Calu3 (cell line): ENCODE measurements at regions not wholly inside any gene's neighbourhood (a gene's known extent, or its start where the extent isn't known, plus 50 kb on each side); places are given as distances from the start of the nearest gene placed in this dataset.

ENCODE experiments used
- BruUV-seq: library from RNA; stranded (reverse); fragments of 400-500 nt; replicated peaks from 2 replicates; lab custom pipeline; 2021; lab: Mats Ljungman, UMichigan
- CTCF ChIA-PET: fragments of 300-600 bp; sonication (Branson Sonifier 250); formaldehyde crosslinking; loops from one replicate; lab custom pipeline; 2022; ENCODE audit warnings: antibody characterized with exemption; lab: Charles Lee
- DNase-seq: peaks from one replicate; pipeline ENCODE4 v3.0.0; 2022
- H3K27ac Mint-ChIP-seq: one replicate; pipeline ENCODE4 v1.8.0; 2022; ENCODE audit warnings: mixed read lengths; ENCODE audit not compliant: unreplicated experiment
- H3K27me3 Mint-ChIP-seq: one replicate; pipeline ENCODE4 v1.8.0; 2022; ENCODE audit warnings: mixed read lengths; ENCODE audit not compliant: unreplicated experiment
- H3K36me3 Mint-ChIP-seq: one replicate; pipeline ENCODE4 v1.8.0; 2022; ENCODE audit warnings: mild to moderate bottlenecking, moderate library complexity, mixed read lengths; ENCODE audit not compliant: insufficient read depth, unreplicated experiment
- H3K4me1 Mint-ChIP-seq: one replicate; pipeline ENCODE4 v1.8.0; 2022; ENCODE audit warnings: mild to moderate bottlenecking, low read depth, mixed read lengths; ENCODE audit not compliant: unreplicated experiment
- H3K4me3 Mint-ChIP-seq: one replicate; pipeline ENCODE4 v1.8.0; 2022; ENCODE audit warnings: mild to moderate bottlenecking, low read depth, moderate library complexity, mixed read lengths; ENCODE audit not compliant: unreplicated experiment
- H3K9me3 Mint-ChIP-seq: one replicate; pipeline ENCODE4 v1.8.0; 2022; ENCODE audit warnings: low read depth, mixed read lengths; ENCODE audit not compliant: unreplicated experiment
- intact Hi-C: fragments of 100-400 bp; cut with micrococcal nuclease; formaldehyde crosslinking; loops from one replicate; pipeline ENCODE4 v1.10.0; 2022; ENCODE audit not compliant: unreplicated experiment
- TF ChIP-seq, protein P1 (sequence below): fragments of 200-600 bp; IDR thresholded peaks from one replicate; pipeline ENCODE4 v1.8.0; 2022; ENCODE audit warnings: antibody characterized with exemption; ENCODE audit not compliant: unreplicated experiment

DNA sequence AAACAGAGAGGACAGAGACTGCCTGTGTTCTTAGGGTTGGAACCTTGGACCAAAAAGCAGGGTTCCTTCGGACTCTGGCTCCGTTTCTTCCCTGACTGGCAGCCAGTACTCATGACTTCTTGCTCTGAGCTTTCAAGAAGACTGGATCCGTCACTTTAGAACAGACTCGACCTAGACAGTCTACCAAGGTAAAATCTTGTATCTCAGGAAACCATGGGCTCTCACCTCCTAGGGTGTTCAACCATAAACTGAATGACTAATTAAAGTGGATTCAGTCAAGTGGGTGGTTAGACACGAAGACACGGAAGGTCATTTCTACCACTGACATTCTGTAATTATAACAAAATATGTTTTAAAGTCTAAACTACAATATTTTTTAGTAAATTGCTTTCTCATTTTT lies 153.8 kb upstream of the SLC39A10 start:
- TF ChIP-seq, protein P1, sequence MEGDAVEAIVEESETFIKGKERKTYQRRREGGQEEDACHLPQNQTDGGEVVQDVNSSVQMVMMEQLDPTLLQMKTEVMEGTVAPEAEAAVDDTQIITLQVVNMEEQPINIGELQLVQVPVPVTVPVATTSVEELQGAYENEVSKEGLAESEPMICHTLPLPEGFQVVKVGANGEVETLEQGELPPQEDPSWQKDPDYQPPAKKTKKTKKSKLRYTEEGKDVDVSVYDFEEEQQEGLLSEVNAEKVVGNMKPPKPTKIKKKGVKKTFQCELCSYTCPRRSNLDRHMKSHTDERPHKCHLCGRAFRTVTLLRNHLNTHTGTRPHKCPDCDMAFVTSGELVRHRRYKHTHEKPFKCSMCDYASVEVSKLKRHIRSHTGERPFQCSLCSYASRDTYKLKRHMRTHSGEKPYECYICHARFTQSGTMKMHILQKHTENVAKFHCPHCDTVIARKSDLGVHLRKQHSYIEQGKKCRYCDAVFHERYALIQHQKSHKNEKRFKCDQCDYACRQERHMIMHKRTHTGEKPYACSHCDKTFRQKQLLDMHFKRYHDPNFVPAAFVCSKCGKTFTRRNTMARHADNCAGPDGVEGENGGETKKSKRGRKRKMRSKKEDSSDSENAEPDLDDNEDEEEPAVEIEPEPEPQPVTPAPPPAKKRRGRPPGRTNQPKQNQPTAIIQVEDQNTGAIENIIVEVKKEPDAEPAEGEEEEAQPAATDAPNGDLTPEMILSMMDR: no peak
- Mint-ChIP-seq H3K27me3 (no peaks in the 10 kb centered on the region), H3K36me3 (no peaks in the 10 kb centered on the region), H3K9me3 (peaks cover 5% of the 10 kb centered on the region), H3K4me3 (no peak overlapping the region), H3K4me1 (peaks cover 8% of the 10 kb centered on the region), H3K27ac (no peak overlapping the region)
- CTCF ChIA-PET: interaction anchor here (0.6 kb wide), 1 partner anchor 154 kb away, joined by 4 read pairs; the partner anchor contains the start of gene SLC39A10
- no peak for DNase-seq
- BruUV-seq: no TSS peak
- intact Hi-C loops: no loop called here

DNA sequence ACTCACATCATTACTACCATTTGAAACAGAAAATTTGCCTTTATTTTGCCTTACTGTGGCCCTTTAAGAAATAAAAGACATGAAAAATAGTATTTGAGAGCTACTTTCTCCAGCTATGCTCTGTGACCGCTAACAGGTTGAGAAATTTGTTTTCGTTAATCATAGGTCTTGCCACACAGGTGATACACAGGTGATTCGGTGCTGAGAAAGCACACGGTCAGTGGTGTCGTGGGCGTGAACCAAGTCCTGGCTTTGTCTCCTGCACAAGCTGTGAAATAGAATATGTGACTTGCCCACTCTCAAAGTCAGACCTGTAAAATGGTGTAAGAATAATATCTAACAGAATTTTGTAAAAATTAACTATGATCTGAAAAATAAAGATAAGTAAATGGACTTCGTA lies 155.3 kb upstream of the SLC39A10 start:
- DNase-seq: no peak
- TF ChIP-seq, protein P1: no peak
- intact Hi-C loops: no loop called here
- Mint-ChIP-seq H3K36me3 (no peaks in the 10 kb centered on the region), H3K4me3 (no peak overlapping the region), H3K4me1 (peaks cover 8% of the 10 kb centered on the region), H3K27ac (no peak overlapping the region), H3K9me3 (peaks cover under 1% of the 10 kb centered on the region), H3K27me3 (no peaks in the 10 kb centered on the region)
- CTCF ChIA-PET: interaction anchor here (0.6 kb wide), 1 partner anchor 59 kb away, joined by 3 read pairs; no protein-coding TSS in a partner anchor
- BruUV-seq: no TSS peak

DNA sequence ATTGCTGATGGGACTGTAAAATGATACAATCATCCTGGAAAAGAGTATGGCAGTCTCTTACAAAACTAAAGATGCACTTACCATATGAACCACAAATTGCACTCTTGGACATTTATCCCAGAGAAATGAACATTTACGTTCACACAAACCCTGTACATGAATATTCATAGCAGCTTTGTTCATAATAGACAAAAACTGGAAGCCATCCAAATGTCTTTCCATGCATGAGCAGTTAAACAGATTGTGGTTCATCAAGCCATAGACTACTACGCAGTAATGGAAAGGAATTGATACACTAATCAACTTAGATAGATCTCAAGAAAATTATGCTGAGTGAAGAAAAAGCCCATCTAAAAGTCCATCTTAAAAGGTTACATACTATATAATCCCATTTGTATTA lies 156.1 kb upstream of the SLC39A10 start:
- H3K36me3 Mint-ChIP-seq: no peaks in the 10 kb centered on the region
- TF ChIP-seq, protein P1: no peak
- intact Hi-C loops: no loop called here
- no peaks in the 10 kb centered on the region for H3K27me3 Mint-ChIP-seq
- CTCF ChIA-PET: no interaction called here
- H3K9me3 Mint-ChIP-seq: no peaks in the 10 kb centered on the region
- no peak for DNase-seq
- BruUV-seq: no TSS peak
- peaks cover 8% of the 10 kb centered on the region for H3K4me1 Mint-ChIP-seq
- no peak overlapping the region for H3K4me3 Mint-ChIP-seq
- H3K27ac Mint-ChIP-seq: no peak overlapping the region

DNA sequence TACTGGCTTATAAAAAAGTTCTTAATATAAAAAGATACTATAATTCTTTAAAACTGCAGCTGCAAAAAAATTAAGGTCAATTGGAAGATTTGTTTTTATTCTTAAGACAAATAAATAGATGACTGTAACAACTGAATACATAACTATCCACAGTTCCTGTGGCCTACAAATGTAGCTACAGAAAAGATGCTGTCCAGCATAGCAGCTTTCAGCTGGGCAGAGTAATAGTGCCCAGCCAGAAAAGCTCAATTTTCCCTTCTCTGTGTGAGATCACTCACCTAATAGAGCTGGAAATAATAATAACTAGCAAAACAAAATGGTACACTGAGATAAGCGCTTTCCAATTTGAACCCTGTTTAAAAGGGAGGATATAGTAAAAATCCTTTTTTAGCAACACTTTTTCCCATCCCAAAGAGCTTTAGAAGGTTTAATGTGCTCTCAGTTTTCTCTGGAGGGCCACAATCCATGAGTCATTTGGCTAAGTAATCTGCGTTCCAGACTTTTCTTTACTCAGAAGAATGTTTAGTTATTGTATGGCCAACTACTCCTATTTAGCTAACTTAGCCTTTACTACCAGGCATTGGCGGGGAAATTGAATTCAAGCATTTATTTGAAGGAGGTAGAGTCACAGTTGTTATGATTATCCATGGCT lies 158.1 kb upstream of the SLC39A10 start:
- CTCF ChIA-PET: interaction anchor here (0.7 to 1.8 kb wide), 5 partner anchors 45 to 340 kb away, joined by 3 to 12 read pairs (median 4); partner anchors contain the start of gene SLC39A10
- TF ChIP-seq, protein P1: no peak
- no TSS peak for BruUV-seq
- Mint-ChIP-seq H3K4me3 (no peak overlapping the region), H3K4me1 (peaks cover 8% of the 10 kb centered on the region), H3K27ac (no peak overlapping the region), H3K9me3 (no peaks in the 10 kb centered on the region), H3K27me3 (no peaks in the 10 kb centered on the region), H3K36me3 (no peaks in the 10 kb centered on the region)
- no peak for DNase-seq
- intact Hi-C loops: loop anchor here (1.0 to 10.0 kb wide), 3 partner anchors 161 to 566 kb away; partner anchors contain the start of gene DNAH7
